GM19025 (cell line): ENCODE measurements at regions not wholly inside any gene's neighbourhood (a gene's known extent, or its start where the extent isn't known, plus 50 kb on each side); places are given as distances from the start of the nearest gene placed in this dataset.

Experiments used
- ATAC-seq: cut with Tn5 transposase; IDR thresholded peaks from one replicate; pipeline ENCODE4 v1.9.1; 2021; ENCODE audit warnings: mild to moderate bottlenecking, low read depth, moderate library complexity; ENCODE audit not compliant: unreplicated experiment

- ATAC-seq: no peak
Observed at GRCh38 chr1:172753964-172754363, 95.1 kb downstream of the FASLG start.

- no peak for ATAC-seq
Observed at GRCh38 chr1:172754609-172755008, 95.7 kb downstream of the FASLG start.

GRCh38 chr1:172755099-172755498, 96.2 kb downstream of the FASLG start:
- ATAC-seq: no peak

DNA sequence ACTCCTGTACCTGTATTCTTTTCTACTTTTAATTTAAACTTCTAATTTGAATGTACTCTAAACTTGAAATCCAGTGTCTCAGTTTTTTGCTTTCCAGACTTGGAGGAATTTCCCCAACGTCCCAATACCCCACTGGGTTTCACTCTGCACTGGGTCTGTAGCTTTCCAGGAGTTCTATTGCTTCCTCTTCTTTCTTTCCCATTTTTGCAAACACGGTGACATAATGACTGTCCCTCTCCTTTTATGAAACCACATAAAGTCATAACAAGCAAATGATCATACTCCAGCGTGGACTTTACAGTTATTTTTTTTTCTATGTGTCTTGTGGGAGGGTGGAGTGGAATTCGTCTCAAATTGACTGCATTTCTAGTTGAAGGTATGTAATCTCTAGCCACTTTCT, 97.1 kb downstream of the FASLG start:
- ATAC-seq: no peak

GRCh38 chr1:172758259-172758658, 99.4 kb downstream of the FASLG start:
- no peak for ATAC-seq

GRCh38 chr1:172760121-172760520, 101.2 kb downstream of the FASLG start:
- ATAC-seq: no peak

GRCh38 chr1:172761581-172762486, 102.9 kb downstream of the FASLG start:
- ATAC-seq: no peak

- ATAC-seq: no peak
Observed at GRCh38 chr1:172763057-172763456, 104.2 kb downstream of the FASLG start.

DNA sequence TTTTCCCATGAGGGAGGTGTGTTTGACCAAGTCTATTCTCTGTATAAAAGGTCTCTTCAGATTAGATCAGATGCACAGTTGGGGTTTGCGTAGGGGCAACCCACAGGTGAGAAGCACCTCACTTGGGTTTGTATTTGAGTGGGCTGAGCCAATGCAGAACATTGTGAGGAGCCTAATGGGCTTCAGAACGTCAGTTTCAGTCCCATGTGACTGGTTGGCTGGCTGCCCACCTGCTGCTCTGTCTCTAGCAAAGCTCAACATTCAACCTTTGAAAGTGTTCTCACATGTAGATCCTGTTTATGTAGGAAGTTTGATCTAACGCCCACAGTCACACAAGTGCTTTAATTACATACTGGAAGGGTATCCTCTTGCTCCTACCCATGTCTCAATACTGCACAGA, 105.5 kb downstream of the FASLG start:
- ATAC-seq: no peak

GRCh38 chr1:172766462-172766861, 107.6 kb downstream of the FASLG start:
- ATAC-seq: no peak

DNA sequence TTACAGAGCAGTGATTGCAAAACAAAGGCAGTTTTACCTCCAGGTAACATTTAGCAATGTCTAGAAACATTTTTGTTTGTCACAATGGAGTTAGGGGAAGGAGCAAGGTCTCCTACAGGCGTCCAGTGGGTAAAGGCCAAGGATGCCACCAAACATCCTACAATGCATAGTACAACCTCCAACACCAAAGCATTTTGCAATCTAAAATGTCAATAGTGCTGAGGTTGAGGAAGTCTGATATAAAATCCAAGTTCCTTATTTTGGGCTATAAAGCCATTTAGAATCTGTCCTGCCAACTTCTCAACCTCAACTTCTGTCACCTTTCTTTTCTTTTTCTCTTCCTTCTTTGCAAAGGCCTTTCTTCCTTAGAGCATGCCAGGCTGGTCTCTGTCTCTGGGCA, 111.2 kb downstream of the FASLG start:
- ATAC-seq: no peak

- no peak for ATAC-seq
Observed at GRCh38 chr1:172774561-172774960, 115.7 kb downstream of the FASLG start.

DNA sequence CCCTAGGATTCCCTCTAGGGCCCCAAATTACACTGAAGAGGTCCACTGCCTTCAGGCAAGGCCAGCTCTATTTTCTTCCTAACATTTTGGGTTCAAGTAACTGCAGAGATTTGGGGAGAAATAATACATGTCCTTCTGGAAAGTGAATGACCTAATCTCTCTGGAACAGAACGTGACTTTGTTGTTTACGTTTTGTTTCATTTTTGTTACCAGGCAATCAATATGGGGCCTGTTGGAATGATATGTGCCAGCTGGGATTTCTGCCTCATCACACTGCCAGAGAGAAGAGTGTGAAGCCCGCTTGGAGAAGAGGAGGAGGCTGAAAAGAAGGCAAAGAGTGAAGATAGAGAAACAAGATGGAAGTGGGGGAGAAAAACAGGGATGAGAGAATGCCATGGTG, 116.7 kb downstream of the FASLG start:
- ATAC-seq: no peak

GRCh38 chr1:172776071-172776470, 117.2 kb downstream of the FASLG start:
- no peak for ATAC-seq

- ATAC-seq: no peak
Observed at GRCh38 chr1:172777767-172778166, 118.9 kb downstream of the FASLG start.

- ATAC-seq: no peak
Observed at GRCh38 chr1:172778456-172779455, 119.9 kb downstream of the FASLG start.

GRCh38 chr1:172779491-172779890, 120.6 kb downstream of the FASLG start:
- no peak for ATAC-seq

- ATAC-seq: peak; percentile 76
Observed at GRCh38 chr1:172781513-172782140, 122.7 kb downstream of the FASLG start.

GRCh38 chr1:172789840-172790239, 130.9 kb downstream of the FASLG start:
- ATAC-seq: no peak

DNA sequence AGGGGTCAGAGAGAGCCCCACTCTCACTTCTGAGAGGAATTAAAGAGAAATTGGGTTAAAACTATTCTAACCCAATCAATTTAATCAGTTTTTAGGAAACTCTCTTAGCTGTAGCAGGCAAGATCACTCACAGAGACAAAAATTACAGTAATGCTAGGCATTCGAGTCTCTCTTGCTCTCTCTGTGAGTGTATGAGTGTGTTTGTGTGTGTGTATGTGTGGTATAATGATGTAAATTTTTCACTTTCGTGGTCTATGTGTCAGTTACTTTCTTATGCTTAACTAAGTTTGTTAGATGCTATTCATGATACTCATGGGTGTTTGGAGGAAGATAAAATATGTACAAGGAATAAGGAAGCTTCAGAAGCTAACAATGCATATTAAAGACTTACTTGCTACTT, 131.3 kb downstream of the FASLG start:
- no peak for ATAC-seq

DNA sequence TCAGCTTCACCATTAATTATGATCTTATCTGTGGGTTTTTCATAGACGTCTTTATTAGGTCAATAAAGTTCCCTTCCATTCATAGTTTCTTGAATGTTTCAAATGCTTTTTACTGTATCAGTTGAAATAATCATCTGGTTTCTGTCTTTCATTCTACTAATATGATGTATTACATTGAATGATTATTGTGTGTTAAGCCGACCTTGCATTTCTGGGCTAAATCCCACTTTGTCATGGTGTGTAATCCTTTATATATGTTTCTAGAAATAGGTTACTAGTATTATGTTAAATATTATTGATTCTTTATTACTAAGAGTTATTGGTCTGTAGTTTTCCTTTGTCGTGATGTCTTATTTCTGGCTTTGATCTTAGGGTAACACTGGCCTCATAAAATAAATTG, 134.9 kb downstream of the FASLG start:
- ATAC-seq: no peak
